Suprapubic skin (tissue), 4 donors: ENCODE measurements at regions not wholly inside any gene's neighbourhood (a gene's known extent, or its start where the extent isn't known, plus 50 kb on each side); places are given as distances from the start of the nearest gene placed in this dataset.

Experiments used
- CTCF ChIP-seq, 2 donors: fragments of 200-600 bp in 1 of 2; fragments of 450-650 bp in 1 of 2; sonication (generic) in 1 of 2; IDR thresholded peaks; one replicate each; pipeline ENCODE4 v1.5.1; 2016 to 2019; ENCODE audit warnings: antibody characterized with exemption in 2 of 2, mild to moderate bottlenecking in 1 of 2, moderate library complexity in 1 of 2
- EP300 ChIP-seq: sonication (generic); formaldehyde crosslinking; IDR thresholded peaks from one replicate; pipeline ENCODE4 v1.6.1; 2017; ENCODE audit warnings: antibody characterized with exemption
- POLR2A ChIP-seq, 2 donors: fragments of 450-650 bp; IDR thresholded peaks; one replicate each; pipeline ENCODE4 v1.6.1; 2017; ENCODE audit warnings: antibody characterized with exemption in 2 of 2, mild to moderate bottlenecking in 2 of 2, moderate library complexity in 2 of 2
- POLR2AphosphoS5 ChIP-seq, 3 donors: sonication (generic); formaldehyde crosslinking; IDR thresholded peaks; one replicate each; pipeline ENCODE4 v1.6.1; 2017; ENCODE audit warnings: antibody characterized with exemption in 3 of 3

GRCh38 chr3:72651498-72651897 lies 196.7 kb downstream of the SHQ1 start:
- TF ChIP-seq POLR2A (IDR thresholded peaks at IDR 0.05) (no peak), CTCF (IDR thresholded peaks at IDR 0.05) (no peak), POLR2AphosphoS5 (IDR thresholded peaks at IDR 0.05) (no peak), EP300 (no peak)
